Astrocyte of the spinal cord (primary cell): ENCODE measurements at regions not wholly inside any gene's neighbourhood (a gene's known extent, or its start where the extent isn't known, plus 50 kb on each side); places are given as distances from the start of the nearest gene placed in this dataset.
A peak's percentile ranks its signal among the peaks of the same experiment; 100 is the strongest.

Experiments
- DNase-seq: peaks from one replicate; pipeline ENCODE4 v3.0.0; 2011; ENCODE audit warnings: low read depth, low spot score
- H3K4me3 ChIP-seq: 2 replicates; pipeline ENCODE4 v1.5.1; 2011; ENCODE audit warnings: low read depth, mild to moderate bottlenecking, low read length, moderate library complexity
- in situ Hi-C: cut with HindIII; loops from 2 replicates; pipeline ENCODE4 v1.10.0; 2017; ENCODE audit warnings: low sequenced_read_pairs
- TF ChIP-seq, protein P1 (sequence below): IDR thresholded peaks from 2 replicates; pipeline ENCODE4 v1.5.1; 2012; ENCODE audit warnings: low read depth, mild to moderate bottlenecking, low read length, inconsistent platforms

DNA sequence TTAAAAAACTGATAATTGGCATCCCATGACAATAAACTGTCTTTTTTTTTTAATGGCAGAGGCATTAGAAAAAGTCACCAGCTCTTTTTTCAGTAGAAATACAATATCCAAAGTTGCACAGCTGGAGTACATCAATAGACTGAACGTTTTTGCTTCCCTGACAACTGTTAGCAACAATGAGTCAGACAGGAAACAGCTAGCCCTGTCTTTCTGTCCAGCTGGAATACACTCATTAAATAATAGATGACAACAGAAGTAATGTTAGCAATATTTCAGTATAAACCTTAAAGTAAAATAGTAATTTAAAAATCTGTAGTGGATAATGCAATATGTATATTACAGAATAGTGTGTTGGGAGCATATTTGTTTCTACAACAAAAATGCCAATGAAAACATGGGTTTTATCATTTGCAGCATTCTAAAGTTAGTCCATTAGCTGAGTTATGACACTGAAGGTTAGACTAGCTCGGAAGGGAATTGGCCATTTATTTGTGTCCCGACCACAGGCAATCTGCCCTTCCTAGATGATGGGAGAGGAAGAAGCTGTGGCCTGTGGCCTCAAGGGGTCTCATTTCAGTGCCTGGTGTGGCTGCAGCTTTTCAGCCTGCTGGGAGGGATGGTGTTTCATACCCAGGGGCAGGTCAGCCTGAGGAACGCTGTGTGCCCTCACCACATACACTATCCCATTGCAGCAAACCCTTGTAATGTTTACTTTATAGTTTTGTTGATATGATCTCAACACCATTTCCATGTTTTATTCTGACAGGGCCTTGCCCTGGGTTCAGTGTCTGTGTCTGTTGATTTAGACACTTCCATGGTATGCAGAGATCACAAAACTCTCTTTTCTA is 173.3 kb downstream of the SLC16A9 start:
- in situ Hi-C loops: no loop called here
- peak; percentile 86 for DNase-seq
- TF ChIP-seq, protein P1, sequence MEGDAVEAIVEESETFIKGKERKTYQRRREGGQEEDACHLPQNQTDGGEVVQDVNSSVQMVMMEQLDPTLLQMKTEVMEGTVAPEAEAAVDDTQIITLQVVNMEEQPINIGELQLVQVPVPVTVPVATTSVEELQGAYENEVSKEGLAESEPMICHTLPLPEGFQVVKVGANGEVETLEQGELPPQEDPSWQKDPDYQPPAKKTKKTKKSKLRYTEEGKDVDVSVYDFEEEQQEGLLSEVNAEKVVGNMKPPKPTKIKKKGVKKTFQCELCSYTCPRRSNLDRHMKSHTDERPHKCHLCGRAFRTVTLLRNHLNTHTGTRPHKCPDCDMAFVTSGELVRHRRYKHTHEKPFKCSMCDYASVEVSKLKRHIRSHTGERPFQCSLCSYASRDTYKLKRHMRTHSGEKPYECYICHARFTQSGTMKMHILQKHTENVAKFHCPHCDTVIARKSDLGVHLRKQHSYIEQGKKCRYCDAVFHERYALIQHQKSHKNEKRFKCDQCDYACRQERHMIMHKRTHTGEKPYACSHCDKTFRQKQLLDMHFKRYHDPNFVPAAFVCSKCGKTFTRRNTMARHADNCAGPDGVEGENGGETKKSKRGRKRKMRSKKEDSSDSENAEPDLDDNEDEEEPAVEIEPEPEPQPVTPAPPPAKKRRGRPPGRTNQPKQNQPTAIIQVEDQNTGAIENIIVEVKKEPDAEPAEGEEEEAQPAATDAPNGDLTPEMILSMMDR: no peak
- no peak overlapping the region for H3K4me3 ChIP-seq

GRCh38 chr10:59524348-59524747 is 162.0 kb upstream of the FAM13C start:
- DNase-seq: no peak
- TF ChIP-seq, protein P1: no peak
- in situ Hi-C loops: no loop called here
- no peak overlapping the region for H3K4me3 ChIP-seq

- DNase-seq: no peak
- TF ChIP-seq, protein P1: no peak
- no peak overlapping the region for H3K4me3 ChIP-seq
- in situ Hi-C loops: no loop called here
Measured at GRCh38 chr10:59523851-59524250, 161.5 kb upstream of the FAM13C start.

- in situ Hi-C loops: no loop called here
- TF ChIP-seq, protein P1: no peak
- H3K4me3 ChIP-seq: no peak overlapping the region
- no peak for DNase-seq
Measured at GRCh38 chr10:59517996-59518395, 155.6 kb upstream of the FAM13C start.

- in situ Hi-C loops: no loop called here
- no peak overlapping the region for H3K4me3 ChIP-seq
- no peak for DNase-seq
- TF ChIP-seq, protein P1: no peak
Measured at GRCh38 chr10:59517341-59517899, 155.1 kb upstream of the FAM13C start.

DNA sequence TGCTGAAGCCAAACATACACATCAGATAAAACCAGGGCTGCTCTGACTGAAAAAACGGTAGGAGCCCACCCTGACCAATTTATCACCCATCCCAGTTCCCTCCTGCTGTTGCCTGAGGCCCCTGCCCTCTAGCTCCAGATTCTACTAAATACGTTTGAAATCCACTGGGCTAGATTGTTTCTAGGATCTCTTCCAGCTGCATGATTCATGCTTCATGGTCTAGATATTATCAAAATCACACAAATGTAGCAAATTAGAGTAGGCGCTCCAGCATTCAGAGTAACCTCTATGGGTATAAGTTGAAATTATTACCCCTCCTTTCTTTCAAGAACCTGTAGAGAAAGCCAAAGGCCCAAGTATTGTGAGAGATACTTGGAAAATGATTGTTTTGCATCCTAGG is 151.2 kb upstream of the FAM13C start:
- DNase-seq: peak; percentile 55
- in situ Hi-C loops: no loop called here
- H3K4me3 ChIP-seq: no peak overlapping the region
- TF ChIP-seq, protein P1: no peak
